ENCODE measurements at regions not wholly inside any gene's neighbourhood (a gene's known extent, or its start where the extent isn't known, plus 50 kb on each side); places are given as distances from the start of the nearest gene placed in this dataset.

GRCh38 chr12:114752217-114752616 lies 68.2 kb upstream of the TBX3 start:
- Histone ChIP-seq H2BK120ac (replicated peaks; ENCODE audit: low read depth, low read length) (no peak overlapping the region), H3K23me2 (ENCODE audit: low read depth, low read length) (no peaks in the 10 kb centered on the region), H3K4me3 (ENCODE audit: extremely low read depth in 1 of 4, insufficient read depth in 2 of 4, low read depth in 3 of 4, low read length in 4 of 4) (no peak overlapping the region), H3K27me3 (replicated peaks in 1 of 4; ENCODE audit: control insufficient read depth in 3 of 4, extremely low read depth in 1 of 4, insufficient read depth in 3 of 4, low read length in 3 of 4) (peaks cover 0 to 7% (median 2%) of the 10 kb centered on the region in 4 experiments; a peak in 4 of 7 replicates), H2BK15ac (ENCODE audit: low read length) (no peak overlapping the region), H3K56ac (replicated peaks; ENCODE audit: insufficient read length, low read depth, low read length) (no peak overlapping the region), H3K23ac (ENCODE audit: insufficient read length) (no peak overlapping the region), H3K4me2 (ENCODE audit: insufficient read depth in 1 of 2, low read depth in 2 of 2, low read length in 2 of 2) (peak overlapping the region in 1 of 2 experiments; percentile 30; a peak in 2 of 4 replicates), H4K5ac (ENCODE audit: insufficient read length, low read depth, low read length) (no peak overlapping the region), H3K4me1 (replicated peaks in 1 of 4; ENCODE audit: control insufficient read depth in 3 of 4, insufficient read depth in 4 of 4, low read length in 3 of 4) (peaks cover 0 to 14% (median 7%) of the 10 kb centered on the region in 4 experiments; a peak in 6 of 7 replicates), H3K9me3 (ENCODE audit: insufficient read depth in 2 of 2, low read depth in 1 of 2, low read length in 1 of 2) (no peaks in the 10 kb centered on the region), H3K18ac (ENCODE audit: extremely low read depth, low read length) (no peak overlapping the region), H3K79me1 (ENCODE audit: low read depth, low read length) (no peaks in the 10 kb centered on the region), H2AFZ (ENCODE audit: low read length) (no peak overlapping the region), H3K9ac (replicated peaks in 1 of 4; ENCODE audit: extremely low read depth in 1 of 4, low read depth in 3 of 4, low read length in 3 of 4) (no peak overlapping the region), H2AK5ac (ENCODE audit: low read depth, low read length) (no peak overlapping the region), H3K4ac (replicated peaks; ENCODE audit: insufficient read length, low read depth, low read length) (no peak overlapping the region), H4K20me1 (replicated peaks in 1 of 2; ENCODE audit: control insufficient read depth in 1 of 2, insufficient read depth in 2 of 2, low read length in 2 of 2) (no peaks in the 10 kb centered on the region), H3K36me3 (ENCODE audit: control insufficient read depth in 2 of 4, insufficient read depth in 4 of 4, low read length in 3 of 4) (no peaks in the 10 kb centered on the region), H4K8ac (ENCODE audit: extremely low read depth, insufficient read depth, low read length) (no peak overlapping the region), H3K27ac (ENCODE audit: low read depth, low read length) (no peak overlapping the region), H3K79me2 (ENCODE audit: control insufficient read depth in 1 of 2, insufficient read depth in 2 of 2, low read length in 2 of 2) (no peaks in the 10 kb centered on the region), H2BK12ac (ENCODE audit: low read depth, low read length) (no peak overlapping the region), H3K14ac (ENCODE audit: insufficient read length) (no peak overlapping the region), H2BK20ac (ENCODE audit: low read length) (no peak overlapping the region), H2BK5ac (ENCODE audit: low read depth, low read length) (no peak overlapping the region), H4K91ac (replicated peaks; ENCODE audit: insufficient read length, low read length) (no peak overlapping the region)
- FAIRE-seq (no peak), DNase-seq (ENCODE audit: low read depth in 1 of 2, low spot score in 2 of 2) (no peak)
- ChIA-PET POLR2A (ENCODE audit: partially characterized antibody) (interaction anchor here (1.2 kb wide), 1 partner anchor 9 kb away, joined by 3 read pairs; no protein-coding TSS in a partner anchor), CTCF (ENCODE audit: partially characterized antibody) (no interaction called here)
- WGBS, 2 experiments (ENCODE audit: extremely low coverage in 1 of 2, insufficient coverage in 1 of 2, insufficient read length in 1 of 2, insufficient replicate concordance in 2 of 2, low coverage in 1 of 2, low lambda C conversion rate in 2 of 2, missing lambda C conversion rate in 1 of 2): 86% methylated on average over 8 of the region's 8 CpGs; no CpG with 5 or more reads in 1 of the 2 experiments
- TF ChIP-seq E2F6 (IDR thresholded peaks at IDR 0.05): no peak
- no peak for TF ChIP-seq SP1 (IDR thresholded peaks at IDR 0.05; ENCODE audit: low read depth, low read length)

Data from H1 (cell line).